NCI-H748 (cell line): ENCODE measurements at regions not wholly inside any gene's neighbourhood (a gene's known extent, or its start where the extent isn't known, plus 50 kb on each side); places are given as distances from the start of the nearest gene placed in this dataset.

Experiments used
- DNase-seq: peaks from one replicate; lab custom pipeline; 2025; ENCODE audit not compliant: unreplicated experiment; lab: John Stamatoyannopoulos, UW

GRCh38 chr2:78910376-78910775 lies 115.1 kb upstream of the REG3G start:
- DNase-seq: peak; percentile 33

GRCh38 chr2:78913257-78913656 lies 112.2 kb upstream of the REG3G start:
- DNase-seq: no peak

DNA sequence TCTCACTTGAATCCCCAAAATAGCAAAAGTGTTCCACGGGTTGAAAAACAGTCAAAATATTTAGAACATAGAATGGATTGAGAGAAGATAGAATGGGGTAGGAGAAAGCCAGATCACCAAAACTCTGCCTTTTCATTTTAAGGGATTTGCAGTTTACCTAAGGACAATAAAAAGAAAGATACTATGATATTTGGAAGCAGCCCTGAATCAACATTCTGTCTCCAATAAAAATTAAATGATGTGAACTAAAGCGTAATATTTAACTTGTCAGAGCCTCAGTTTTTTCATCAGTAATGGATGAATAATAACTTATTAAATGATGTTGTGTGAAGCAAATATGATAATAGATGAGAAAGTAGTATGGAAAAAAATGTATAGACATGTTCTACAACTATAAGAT lies 100.2 kb upstream of the REG3G start:
- no peak for DNase-seq

- DNase-seq: no peak
Observed at GRCh38 chr2:78928502-78928901, 97.0 kb upstream of the REG3G start.

- DNase-seq: no peak
Observed at GRCh38 chr2:78940998-78941397, 84.5 kb upstream of the REG3G start.

GRCh38 chr2:78941751-78942150 lies 83.8 kb upstream of the REG3G start:
- no peak for DNase-seq

DNA sequence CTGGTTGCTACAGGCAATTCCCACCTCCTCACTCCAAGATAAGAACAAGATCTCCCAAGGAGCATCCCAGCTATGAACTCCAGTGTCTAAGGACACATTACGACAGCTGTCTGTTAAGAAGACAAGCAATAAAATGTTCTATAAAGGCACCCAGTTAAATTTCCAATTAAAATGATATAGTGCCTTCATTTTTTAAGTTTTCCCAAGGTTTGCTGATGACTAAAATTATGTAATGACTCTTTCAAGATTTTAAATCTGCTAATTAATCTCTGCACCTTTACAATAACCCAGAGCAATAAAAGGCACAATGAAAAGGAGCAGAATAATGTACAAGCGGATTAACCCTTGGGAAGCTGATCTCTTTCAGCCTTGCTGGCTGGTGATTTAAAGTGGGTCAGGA lies 61.6 kb upstream of the REG3G start:
- no peak for DNase-seq

DNA sequence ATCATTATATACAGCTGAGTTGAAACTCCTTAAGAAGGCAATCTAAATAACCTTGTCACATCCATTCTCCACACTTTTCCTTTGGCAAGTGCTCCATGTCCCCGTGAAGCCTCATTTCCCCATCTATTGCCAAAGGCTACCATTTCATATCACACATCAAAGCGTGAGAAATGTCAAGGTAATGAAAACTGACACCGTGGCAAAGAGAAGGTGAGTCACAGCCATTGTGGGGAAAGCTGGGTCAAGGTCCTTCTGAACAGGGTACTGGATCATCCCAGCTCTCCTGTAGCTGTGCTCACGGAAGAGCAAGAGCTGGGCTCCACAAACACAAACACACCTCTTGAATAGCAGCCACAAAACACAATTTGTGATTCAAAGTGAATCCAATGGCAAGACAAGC lies 58.2 kb upstream of the REG3G start:
- DNase-seq: no peak

- no peak for DNase-seq
Observed at GRCh38 chr2:78973630-78974029, 51.9 kb upstream of the REG3G start.
